ENCODE measurements at regions not wholly inside any gene's neighbourhood (a gene's known extent, or its start where the extent isn't known, plus 50 kb on each side); places are given as distances from the start of the nearest gene placed in this dataset.
A peak's percentile ranks its signal among the peaks of the same experiment; 100 is the strongest.

DNA sequence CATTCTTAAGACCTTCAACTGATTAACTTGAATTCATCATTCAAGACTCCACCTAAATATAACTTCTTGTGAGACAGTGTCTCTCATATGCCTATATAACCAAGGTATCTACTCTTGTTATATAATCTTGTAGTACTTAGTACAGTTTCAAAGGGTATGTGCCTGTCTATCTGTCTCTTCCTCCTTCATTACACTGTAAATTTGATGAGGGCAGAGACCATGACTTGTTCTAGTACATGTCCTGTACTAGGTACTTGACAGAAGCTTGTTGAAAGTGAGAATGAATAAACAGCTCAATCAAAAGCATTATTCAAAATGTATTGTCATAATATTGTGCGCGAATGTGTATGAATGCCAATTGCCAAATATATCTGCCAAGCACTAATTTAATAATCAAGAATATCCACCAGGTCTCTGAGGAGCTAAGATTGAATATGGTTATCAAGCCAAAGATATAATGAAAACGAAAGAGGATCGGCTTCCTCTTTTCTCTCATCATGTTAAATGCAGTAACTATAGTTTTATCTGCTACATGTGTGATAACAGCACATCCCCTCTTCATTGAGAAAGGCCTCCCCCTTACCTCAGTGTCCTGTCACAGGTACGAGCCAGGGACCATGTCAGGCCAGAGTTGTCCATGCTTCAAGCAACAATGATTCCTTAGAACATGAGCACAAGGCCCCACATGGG lies 117.3 kb downstream of the UCHL5 start:
- peak overlapping the region; percentile 77 for H3K27ac Mint-ChIP-seq
- peaks cover 10% of the 10 kb centered on the region for H3K4me1 Mint-ChIP-seq
- H3K36me3 Mint-ChIP-seq (ENCODE audit: low read depth): no peaks in the 10 kb centered on the region
- TF ChIP-seq, protein P1, sequence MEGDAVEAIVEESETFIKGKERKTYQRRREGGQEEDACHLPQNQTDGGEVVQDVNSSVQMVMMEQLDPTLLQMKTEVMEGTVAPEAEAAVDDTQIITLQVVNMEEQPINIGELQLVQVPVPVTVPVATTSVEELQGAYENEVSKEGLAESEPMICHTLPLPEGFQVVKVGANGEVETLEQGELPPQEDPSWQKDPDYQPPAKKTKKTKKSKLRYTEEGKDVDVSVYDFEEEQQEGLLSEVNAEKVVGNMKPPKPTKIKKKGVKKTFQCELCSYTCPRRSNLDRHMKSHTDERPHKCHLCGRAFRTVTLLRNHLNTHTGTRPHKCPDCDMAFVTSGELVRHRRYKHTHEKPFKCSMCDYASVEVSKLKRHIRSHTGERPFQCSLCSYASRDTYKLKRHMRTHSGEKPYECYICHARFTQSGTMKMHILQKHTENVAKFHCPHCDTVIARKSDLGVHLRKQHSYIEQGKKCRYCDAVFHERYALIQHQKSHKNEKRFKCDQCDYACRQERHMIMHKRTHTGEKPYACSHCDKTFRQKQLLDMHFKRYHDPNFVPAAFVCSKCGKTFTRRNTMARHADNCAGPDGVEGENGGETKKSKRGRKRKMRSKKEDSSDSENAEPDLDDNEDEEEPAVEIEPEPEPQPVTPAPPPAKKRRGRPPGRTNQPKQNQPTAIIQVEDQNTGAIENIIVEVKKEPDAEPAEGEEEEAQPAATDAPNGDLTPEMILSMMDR (IDR thresholded peaks at IDR 0.05): no peak
- ATAC-seq (ENCODE audit: low read depth) (peak; percentile 62), DNase-seq (no peak)
- ChIA-PET POLR2A (no interaction called here), CTCF (no interaction called here)
- no peaks in the 10 kb centered on the region for H3K27me3 Mint-ChIP-seq
- H3K9me3 Mint-ChIP-seq: peaks cover 3% of the 10 kb centered on the region
- intact Hi-C loops (cut with micrococcal nuclease): loop anchor here (5.0 to 10.0 kb wide), 2 partner anchors 135 to 317 kb away; partner anchors contain the start of gene RGS2
- no peak overlapping the region for H3K4me3 Mint-ChIP-seq

GRCh38 chr1:192943108-192943507 lies 116.1 kb downstream of the UCHL5 start:
- intact Hi-C loops (cut with micrococcal nuclease): loop anchor here (5.0 to 10.0 kb wide), 2 partner anchors 136 to 318 kb away; partner anchors contain the start of gene RGS2
- POLR2A ChIA-PET: no interaction called here
- Mint-ChIP-seq H3K36me3 (ENCODE audit: low read depth) (no peaks in the 10 kb centered on the region), H3K9me3 (peaks cover 3% of the 10 kb centered on the region), H3K4me1 (peaks cover 10% of the 10 kb centered on the region), H3K27me3 (no peaks in the 10 kb centered on the region), H3K27ac (no peak overlapping the region), H3K4me3 (no peak overlapping the region)
- no peak for ATAC-seq (ENCODE audit: low read depth)
- DNase-seq: no peak
- CTCF ChIA-PET: no interaction called here
- TF ChIP-seq, protein P1 (IDR thresholded peaks at IDR 0.05): no peak

DNA sequence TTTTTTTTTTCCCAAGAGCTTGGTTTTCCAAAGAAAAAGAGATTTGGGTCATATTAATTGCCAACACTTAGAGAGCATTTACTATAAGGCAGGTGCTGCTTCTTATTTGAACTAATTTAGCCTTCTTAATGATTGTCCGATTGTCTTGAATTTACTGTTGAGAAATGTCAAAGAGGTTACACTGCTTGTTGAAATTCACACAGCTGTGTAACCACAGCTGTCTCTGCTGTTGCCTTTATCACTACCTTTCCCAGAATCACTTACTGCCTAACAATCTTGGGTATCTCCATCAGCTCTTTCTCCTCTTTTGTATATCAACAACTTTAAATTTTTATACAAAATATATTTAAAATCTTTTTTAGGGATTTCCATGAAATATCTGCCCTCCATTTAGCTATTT lies 115.6 kb downstream of the UCHL5 start:
- intact Hi-C loops (cut with micrococcal nuclease): loop anchor here (5.0 to 10.0 kb wide), 2 partner anchors 136 to 319 kb away; partner anchors contain the start of gene RGS2
- ChIA-PET POLR2A (no interaction called here), CTCF (no interaction called here)
- H3K4me1 Mint-ChIP-seq: peaks cover 10% of the 10 kb centered on the region
- H3K27ac Mint-ChIP-seq: no peak overlapping the region
- TF ChIP-seq, protein P1 (IDR thresholded peaks at IDR 0.05): no peak
- ATAC-seq (ENCODE audit: low read depth) (no peak), DNase-seq (no peak)
- H3K27me3 Mint-ChIP-seq: no peaks in the 10 kb centered on the region
- no peak overlapping the region for H3K4me3 Mint-ChIP-seq
- H3K36me3 Mint-ChIP-seq (ENCODE audit: low read depth): no peaks in the 10 kb centered on the region
- H3K9me3 Mint-ChIP-seq: peaks cover 3% of the 10 kb centered on the region

DNA sequence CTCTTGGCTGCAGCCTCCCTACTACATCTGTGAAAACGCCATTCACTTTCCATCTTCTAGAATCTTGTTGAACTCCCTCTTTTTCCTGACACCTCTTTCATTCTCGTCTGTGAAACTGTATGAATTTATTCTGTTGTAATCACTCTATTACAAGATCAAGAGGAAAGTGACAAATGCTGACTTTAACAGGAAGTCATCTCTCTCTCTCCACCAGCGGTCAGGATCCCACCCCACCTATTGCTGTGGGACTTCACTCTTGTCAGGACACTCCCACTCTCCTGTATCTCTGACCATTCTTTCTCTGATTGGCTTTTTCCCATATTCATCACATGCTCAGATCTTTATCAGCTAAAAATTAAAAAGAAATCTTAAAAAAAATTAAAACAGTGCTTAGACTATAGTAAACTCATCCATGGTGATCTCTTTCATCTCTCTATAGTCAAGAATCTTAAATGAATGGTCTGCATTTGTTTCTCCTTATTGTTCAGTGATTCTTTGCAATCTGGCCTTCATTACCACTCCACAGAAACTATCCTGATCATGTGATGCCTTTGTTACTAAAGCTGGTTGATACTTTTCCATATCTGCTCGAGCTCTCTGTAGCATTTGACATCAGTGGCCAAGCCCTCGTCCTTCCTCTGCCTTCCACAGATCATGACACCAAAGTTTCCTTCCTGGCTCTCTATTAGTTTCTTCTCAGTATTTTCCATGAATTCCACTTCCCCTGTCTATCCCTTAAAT lies 113.6 kb downstream of the UCHL5 start:
- H3K36me3 Mint-ChIP-seq (ENCODE audit: low read depth): no peaks in the 10 kb centered on the region
- no peak for ATAC-seq (ENCODE audit: low read depth)
- H3K27me3 Mint-ChIP-seq: no peaks in the 10 kb centered on the region
- no peak for DNase-seq
- POLR2A ChIA-PET: no interaction called here
- H3K9me3 Mint-ChIP-seq: peaks cover 3% of the 10 kb centered on the region
- TF ChIP-seq, protein P1 (IDR thresholded peaks at IDR 0.05): no peak
- intact Hi-C loops (cut with micrococcal nuclease): loop anchor here (10.0 kb wide), 1 partner anchor 321 kb away; no protein-coding TSS in a partner anchor
- no peak overlapping the region for H3K27ac Mint-ChIP-seq
- H3K4me1 Mint-ChIP-seq: peaks cover 10% of the 10 kb centered on the region
- CTCF ChIA-PET: no interaction called here
- H3K4me3 Mint-ChIP-seq: no peak overlapping the region

- CTCF ChIA-PET: no interaction called here
- Mint-ChIP-seq H3K36me3 (ENCODE audit: low read depth) (no peaks in the 10 kb centered on the region), H3K27ac (no peak overlapping the region), H3K4me1 (peaks cover 4% of the 10 kb centered on the region), H3K9me3 (no peaks in the 10 kb centered on the region), H3K27me3 (no peaks in the 10 kb centered on the region), H3K4me3 (no peak overlapping the region)
- DNase-seq (no peak), ATAC-seq (ENCODE audit: low read depth) (no peak)
- intact Hi-C loops (cut with micrococcal nuclease): loop anchor here (10.0 kb wide), 1 partner anchor 325 kb away; no protein-coding TSS in a partner anchor
- POLR2A ChIA-PET: no interaction called here
- TF ChIP-seq, protein P1 (IDR thresholded peaks at IDR 0.05): no peak
Measured at GRCh38 chr1:192949783-192950182, 109.4 kb downstream of the UCHL5 start.
